ENCODE measurements at regions not wholly inside any gene's neighbourhood (a gene's known extent, or its start where the extent isn't known, plus 50 kb on each side); places are given as distances from the start of the nearest gene placed in this dataset.

DNA sequence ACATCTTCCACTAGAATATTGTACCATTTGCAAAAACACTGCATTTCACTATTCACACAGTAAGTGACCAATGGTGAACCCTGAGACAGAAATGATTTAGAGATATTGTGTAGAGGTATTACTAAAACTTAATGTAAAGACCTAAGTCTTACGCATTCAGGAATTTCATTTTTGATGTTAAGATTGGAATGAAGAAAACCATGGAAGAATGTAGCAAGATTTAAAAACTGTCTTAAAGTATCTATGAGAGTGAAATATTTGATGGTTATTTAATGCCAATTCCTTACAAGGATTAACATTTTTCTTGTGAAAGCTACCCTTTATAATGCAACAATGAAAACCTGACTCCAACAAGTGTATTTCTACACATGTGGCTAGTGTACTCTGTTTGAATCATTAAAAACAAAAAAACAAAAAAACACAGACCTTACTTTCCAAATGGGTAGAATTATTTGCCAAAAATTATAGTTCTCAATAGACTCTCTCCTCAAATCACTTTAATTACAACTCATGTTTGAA, 172.0 kb downstream of the NNT start:
- Histone ChIP-seq H3K27ac (ENCODE audit: extremely low read depth, low read depth, low read length) (no peak overlapping the region), H3K79me2 (ENCODE audit: control insufficient read depth, insufficient read depth, low read length) (no peaks in the 10 kb centered on the region), H3K4me3 (no peak overlapping the region), H3K4me1 (replicated peaks in 1 of 2; ENCODE audit: control insufficient read depth in 2 of 2, insufficient read depth in 2 of 2, low read length in 2 of 2) (peaks cover 0 to 11% of the 10 kb centered on the region in 2 experiments; a peak in 3 of 5 replicates), H3K9me3 (replicated peaks; ENCODE audit: control insufficient read depth, insufficient read depth, low read depth, low read length) (no peaks in the 10 kb centered on the region), H3K27me3 (ENCODE audit: control insufficient read depth in 2 of 2, insufficient read depth in 2 of 2, low read length in 2 of 2) (no peaks in the 10 kb centered on the region), H3K9me1 (ENCODE audit: control insufficient read depth, insufficient read depth, low read length) (no peaks in the 10 kb centered on the region), H3K4me2 (ENCODE audit: insufficient read depth, low read length) (no peak overlapping the region), H2AFZ (ENCODE audit: low read depth, low read length) (no peak overlapping the region), H3K9ac (ENCODE audit: insufficient read depth in 1 of 2, low read depth in 2 of 2, low read length in 2 of 2) (no peak overlapping the region), H3K36me3 (ENCODE audit: control insufficient read depth, insufficient read depth, low read length) (no peaks in the 10 kb centered on the region), H4K20me1 (replicated peaks; ENCODE audit: control insufficient read depth, insufficient read depth, low read length) (no peaks in the 10 kb centered on the region)
- BruUV-seq (replicated peaks) = no TSS peak
- in situ Hi-C loops (cut with MboI) = no loop called here
- 78% methylated on average over 1 of the region's 1 CpG for WGBS (ENCODE audit: insufficient coverage, low coverage, missing lambda C conversion rate)
- no peak for TF ChIP-seq AFF4 (CRISPR knock-in tag; IDR thresholded peaks at IDR 0.05)
- no peak for TF ChIP-seq ZNF224 (CRISPR knock-in tag; IDR thresholded peaks at IDR 0.05)
- TF ChIP-seq KAT8 (IDR thresholded peaks at IDR 0.05; ENCODE audit: low read depth) = no peak
- TF ChIP-seq, protein P1, sequence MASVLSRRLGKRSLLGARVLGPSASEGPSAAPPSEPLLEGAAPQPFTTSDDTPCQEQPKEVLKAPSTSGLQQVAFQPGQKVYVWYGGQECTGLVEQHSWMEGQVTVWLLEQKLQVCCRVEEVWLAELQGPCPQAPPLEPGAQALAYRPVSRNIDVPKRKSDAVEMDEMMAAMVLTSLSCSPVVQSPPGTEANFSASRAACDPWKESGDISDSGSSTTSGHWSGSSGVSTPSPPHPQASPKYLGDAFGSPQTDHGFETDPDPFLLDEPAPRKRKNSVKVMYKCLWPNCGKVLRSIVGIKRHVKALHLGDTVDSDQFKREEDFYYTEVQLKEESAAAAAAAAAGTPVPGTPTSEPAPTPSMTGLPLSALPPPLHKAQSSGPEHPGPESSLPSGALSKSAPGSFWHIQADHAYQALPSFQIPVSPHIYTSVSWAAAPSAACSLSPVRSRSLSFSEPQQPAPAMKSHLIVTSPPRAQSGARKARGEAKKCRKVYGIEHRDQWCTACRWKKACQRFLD (CRISPR knock-in tag; IDR thresholded peaks at IDR 0.05) = peak; percentile 60; the same call in 1 of the 2 replicates
- no peak for TF ChIP-seq TGIF2 (CRISPR knock-in tag; IDR thresholded peaks at IDR 0.05)
- FAIRE-seq (no peak), DNase-seq (ENCODE audit: extremely low read depth in 1 of 4, low spot score in 3 of 4) (no peak), ATAC-seq (no peak)
- CTCF ChIA-PET (ENCODE audit: low intra/inter-chr PET ratio) = no interaction called here
- intact Hi-C loops (cut with micrococcal nuclease) = no loop called here
- POLR2A ChIA-PET = no interaction called here
